Mesothelial cell of epicardium (in vitro differentiated cells): ENCODE measurements at regions not wholly inside any gene's neighbourhood (a gene's known extent, or its start where the extent isn't known, plus 50 kb on each side); places are given as distances from the start of the nearest gene placed in this dataset.

Source experiments
- DNase-seq, 2 experiments: peaks; one replicate each; pipeline ENCODE4 v3.0.0; 2021; ENCODE audit warnings: low spot score in 2 of 2; ENCODE audit not compliant: unreplicated experiment in 2 of 2
- H3K27ac Mint-ChIP-seq: 2 replicates; pipeline ENCODE4 v1.8.0; 2021; ENCODE audit warnings: mixed read lengths
- H3K27me3 Mint-ChIP-seq: 2 replicates; pipeline ENCODE4 v1.8.0; 2021; ENCODE audit warnings: low read depth, mixed read lengths
- H3K36me3 Mint-ChIP-seq: 2 replicates; pipeline ENCODE4 v1.8.0; 2021; ENCODE audit warnings: mixed read lengths
- H3K4me1 Mint-ChIP-seq: 2 replicates; pipeline ENCODE4 v1.8.0; 2021; ENCODE audit warnings: mixed read lengths
- H3K4me3 Mint-ChIP-seq: 2 replicates; pipeline ENCODE4 v1.8.0; 2021; ENCODE audit warnings: mild to moderate bottlenecking, moderate library complexity, mixed read lengths
- H3K9me3 Mint-ChIP-seq: 2 replicates; pipeline ENCODE4 v1.8.0; 2021; ENCODE audit warnings: mixed read lengths
- CTCF ChIP-seq: fragments of 200-600 bp; sonication (generic); IDR thresholded peaks from one replicate; pipeline ENCODE4 v1.5.0; 2021; ENCODE audit warnings: antibody characterized with exemption; ENCODE audit not compliant: unreplicated experiment

- Mint-ChIP-seq H3K36me3 (no peaks in the 10 kb centered on the region), H3K9me3 (peaks cover 29% of the 10 kb centered on the region), H3K4me1 (no peaks in the 10 kb centered on the region), H3K4me3 (no peak overlapping the region), H3K27ac (no peak overlapping the region), H3K27me3 (no peaks in the 10 kb centered on the region)
- TF ChIP-seq CTCF, result no peak
- DNase-seq, result no peak
Observed at GRCh38 chr9:95626341-95626740, 109.6 kb upstream of the PTCH1 start.

DNA sequence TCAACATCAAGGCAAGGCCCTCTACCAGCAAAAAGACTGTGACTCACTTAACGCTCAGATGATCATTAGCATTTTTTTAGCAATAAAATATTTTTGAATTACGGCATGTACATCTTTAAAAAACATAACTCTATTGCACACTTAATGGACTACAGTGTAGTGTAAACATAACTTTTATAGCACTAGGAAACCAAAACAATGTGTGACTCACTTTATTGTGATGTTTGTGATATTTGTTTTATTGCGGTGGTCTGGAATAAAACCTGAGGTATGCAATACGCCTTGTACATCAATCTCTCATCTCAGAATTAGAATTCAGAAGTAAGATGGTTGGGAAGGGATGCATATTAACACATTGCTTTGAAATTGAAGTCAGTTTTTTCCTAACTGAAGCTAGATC is 106.9 kb upstream of the PTCH1 start:
- Mint-ChIP-seq H3K36me3 (no peaks in the 10 kb centered on the region), H3K4me3 (no peak overlapping the region), H3K9me3 (peaks cover 29% of the 10 kb centered on the region), H3K27ac (no peak overlapping the region), H3K4me1 (no peaks in the 10 kb centered on the region), H3K27me3 (peaks cover 2% of the 10 kb centered on the region)
- no peak for TF ChIP-seq CTCF
- no peak for DNase-seq

DNA sequence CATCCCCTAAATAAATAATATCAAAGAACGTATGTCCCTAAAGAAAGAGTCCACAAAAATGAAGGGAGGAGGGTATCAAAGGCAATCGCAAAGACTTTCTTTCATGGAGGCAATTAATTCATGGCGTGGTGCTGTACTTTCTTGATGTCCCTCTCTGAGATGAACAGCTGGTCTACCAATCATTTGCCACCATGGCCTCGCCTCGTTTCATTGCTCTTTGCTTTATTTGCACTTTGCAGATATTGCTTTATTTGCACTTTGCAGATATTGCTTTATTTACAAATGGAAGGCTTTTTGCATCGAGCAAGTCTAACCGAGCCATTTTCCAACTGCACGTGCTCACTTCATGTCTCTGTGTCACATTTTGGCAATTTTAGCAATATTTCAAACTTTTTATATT is 104.0 kb upstream of the PTCH1 start:
- H3K36me3 Mint-ChIP-seq, result no peaks in the 10 kb centered on the region
- no peak for DNase-seq
- peaks cover 29% of the 10 kb centered on the region for H3K9me3 Mint-ChIP-seq
- H3K4me1 Mint-ChIP-seq, result no peaks in the 10 kb centered on the region
- H3K27me3 Mint-ChIP-seq, result peaks cover 14% of the 10 kb centered on the region
- H3K4me3 Mint-ChIP-seq, result no peak overlapping the region
- no peak overlapping the region for H3K27ac Mint-ChIP-seq
- no peak for TF ChIP-seq CTCF

DNA sequence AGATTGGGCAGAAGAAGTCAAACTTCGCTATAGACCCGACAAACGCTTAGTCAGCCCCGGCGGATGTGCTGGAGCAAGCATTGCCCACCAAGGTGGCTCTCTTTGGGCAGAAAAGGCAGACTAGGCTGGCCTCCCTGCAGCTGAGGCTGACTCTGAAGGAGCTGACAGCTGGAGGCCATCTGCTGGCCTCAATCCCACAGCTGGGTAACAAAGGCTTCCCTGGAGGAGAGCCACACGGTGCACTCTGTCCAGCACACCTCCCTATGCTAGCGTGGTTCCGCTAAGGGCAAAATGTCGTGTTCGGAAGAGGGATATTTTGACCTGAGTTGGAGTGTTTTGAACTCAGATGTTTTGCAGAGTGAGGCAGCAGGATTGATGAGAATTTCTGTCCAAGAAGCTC is 103.5 kb upstream of the PTCH1 start:
- H3K27ac Mint-ChIP-seq, result no peak overlapping the region
- DNase-seq, result no peak
- H3K4me1 Mint-ChIP-seq, result no peaks in the 10 kb centered on the region
- H3K4me3 Mint-ChIP-seq, result no peak overlapping the region
- no peaks in the 10 kb centered on the region for H3K36me3 Mint-ChIP-seq
- peaks cover 14% of the 10 kb centered on the region for H3K27me3 Mint-ChIP-seq
- TF ChIP-seq CTCF, result no peak
- peaks cover 29% of the 10 kb centered on the region for H3K9me3 Mint-ChIP-seq

GRCh38 chr9:95615246-95615645 is 98.5 kb upstream of the PTCH1 start:
- H3K27me3 Mint-ChIP-seq, result peaks cover 16% of the 10 kb centered on the region
- H3K9me3 Mint-ChIP-seq, result peaks cover 6% of the 10 kb centered on the region
- no peak overlapping the region for H3K27ac Mint-ChIP-seq
- no peaks in the 10 kb centered on the region for H3K36me3 Mint-ChIP-seq
- no peak for TF ChIP-seq CTCF
- no peak overlapping the region for H3K4me3 Mint-ChIP-seq
- no peaks in the 10 kb centered on the region for H3K4me1 Mint-ChIP-seq
- DNase-seq, result no peak

- Mint-ChIP-seq H3K9me3 (peaks cover 6% of the 10 kb centered on the region), H3K27ac (no peak overlapping the region), H3K4me1 (no peaks in the 10 kb centered on the region), H3K4me3 (no peak overlapping the region), H3K36me3 (no peaks in the 10 kb centered on the region), H3K27me3 (peaks cover 15% of the 10 kb centered on the region)
- no peak for TF ChIP-seq CTCF
- DNase-seq, result no peak
Observed at GRCh38 chr9:95613670-95614069, 96.9 kb upstream of the PTCH1 start.
